Left lung (tissue), 4 donors: ENCODE measurements at regions not wholly inside any gene's neighbourhood (a gene's known extent, or its start where the extent isn't known, plus 50 kb on each side); places are given as distances from the start of the nearest gene placed in this dataset.

Experiments
- ATAC-seq: fragments of 200-7000 bp; cut with Tn5 transposase; one replicate; pipeline ENCODE4 v1.9.1; 2020; ENCODE audit warnings: moderate library complexity
- DNase-seq, 4 donors: peaks; one replicate each; pipeline ENCODE4 v3.0.0-alpha.2; 2013 to 2020
- H3K27ac ChIP-seq, 2 donors: fragments of 200-600 bp; sonication (generic) in 1 of 2; one replicate each; pipeline versions ENCODE4 v1.5.0 to v1.8.0; 2020 to 2021
- H3K27me3 ChIP-seq, 2 donors: fragments of 200-600 bp; sonication (generic) in 1 of 2; one replicate each; pipeline versions ENCODE4 v1.5.0 to v1.8.0; 2020 to 2021
- H3K36me3 ChIP-seq, 2 donors: fragments of 200-600 bp; sonication (generic) in 1 of 2; one replicate each; pipeline versions ENCODE4 v1.5.0 to v1.8.0; 2020 to 2021
- H3K4me1 ChIP-seq, 2 donors: fragments of 200-600 bp; one replicate each; pipeline ENCODE4 v1.8.0; 2021
- H3K4me3 ChIP-seq, 2 donors: fragments of 200-600 bp; sonication (generic) in 1 of 2; one replicate each; pipeline versions ENCODE4 v1.5.0 to v1.8.0; 2020 to 2021; ENCODE audit warnings: mild to moderate bottlenecking in 1 of 2
- H3K9me3 ChIP-seq, 2 donors: fragments of 200-600 bp; sonication (generic) in 1 of 2; one replicate each; pipeline versions ENCODE4 v1.5.0 to v1.8.0; 2020 to 2021
- CTCF ChIP-seq, 2 donors: fragments of 200-600 bp; sonication (generic) in 1 of 2; IDR thresholded peaks; one replicate each; pipeline versions ENCODE4 v1.5.0 to v1.8.0; 2021; ENCODE audit warnings: antibody characterized with exemption in 2 of 2
- intact Hi-C, 2 donors: fragments of 100-400 bp; cut with DNase I; formaldehyde crosslinking; loops; one replicate each; pipeline versions ENCODE4 v1.11.2 to v1.14.2; 2022
- donor health status: DM: no; HTN: yes; CAD: no.
- donor health status: DM: no; HTN: no; CAD: no.

GRCh38 chr3:110139048-110139447 is 801.7 kb upstream of the DPPA4 start:
- H3K27me3 ChIP-seq = no peaks in the 10 kb centered on the region
- DNase-seq (peak in 3 of 4 donors; percentile 34 to 58 (median 36)), ATAC-seq (peak; percentile 93)
- no peak overlapping the region for H3K27ac ChIP-seq
- no peak for TF ChIP-seq CTCF (IDR thresholded peaks at IDR 0.05)
- H3K36me3 ChIP-seq = no peaks in the 10 kb centered on the region
- no peak overlapping the region for H3K4me3 ChIP-seq
- H3K9me3 ChIP-seq = peaks cover 0 to 13% of the 10 kb centered on the region in 2 donors
- H3K4me1 ChIP-seq = no peaks in the 10 kb centered on the region
- intact Hi-C loops = no loop called here

GRCh38 chr3:110139821-110140220 is 802.5 kb upstream of the DPPA4 start:
- Histone ChIP-seq H3K9me3 (peaks cover 0 to 10% of the 10 kb centered on the region in 2 donors), H3K4me1 (no peaks in the 10 kb centered on the region), H3K27me3 (no peaks in the 10 kb centered on the region), H3K27ac (no peak overlapping the region), H3K36me3 (no peaks in the 10 kb centered on the region), H3K4me3 (no peak overlapping the region)
- DNase-seq (peak in 1 of 4 donors; percentile 6), ATAC-seq (no peak)
- no peak for TF ChIP-seq CTCF (IDR thresholded peaks at IDR 0.05)
- intact Hi-C loops = no loop called here

GRCh38 chr3:110149763-110150162 is 812.4 kb upstream of the DPPA4 start:
- no peaks in the 10 kb centered on the region for H3K36me3 ChIP-seq
- H3K27ac ChIP-seq = no peak overlapping the region
- no peak overlapping the region for H3K4me3 ChIP-seq
- ATAC-seq (no peak), DNase-seq (no peak)
- H3K27me3 ChIP-seq = no peaks in the 10 kb centered on the region
- H3K9me3 ChIP-seq = peaks cover 0 to 4% of the 10 kb centered on the region in 2 donors
- TF ChIP-seq CTCF (IDR thresholded peaks at IDR 0.05) = no peak
- H3K4me1 ChIP-seq = no peaks in the 10 kb centered on the region
- intact Hi-C loops = no loop called here

- H3K27ac ChIP-seq = no peak overlapping the region
- H3K27me3 ChIP-seq = no peaks in the 10 kb centered on the region
- intact Hi-C loops = no loop called here
- no peaks in the 10 kb centered on the region for H3K4me1 ChIP-seq
- no peaks in the 10 kb centered on the region for H3K36me3 ChIP-seq
- no peak overlapping the region for H3K4me3 ChIP-seq
- TF ChIP-seq CTCF (IDR thresholded peaks at IDR 0.05) = no peak
- H3K9me3 ChIP-seq = no peaks in the 10 kb centered on the region
- DNase-seq = no peak
- ATAC-seq = no peak
Observed at GRCh38 chr3:110157221-110157620, 819.9 kb upstream of the DPPA4 start.

GRCh38 chr3:110164632-110165369 is 827.5 kb upstream of the DPPA4 start:
- intact Hi-C loops = no loop called here
- no peak for DNase-seq
- no peaks in the 10 kb centered on the region for H3K36me3 ChIP-seq
- ATAC-seq = no peak
- no peaks in the 10 kb centered on the region for H3K9me3 ChIP-seq
- no peak overlapping the region for H3K4me3 ChIP-seq
- H3K27ac ChIP-seq = no peak overlapping the region
- H3K4me1 ChIP-seq = no peaks in the 10 kb centered on the region
- TF ChIP-seq CTCF (IDR thresholded peaks at IDR 0.05) = no peak
- no peaks in the 10 kb centered on the region for H3K27me3 ChIP-seq
